Stimulated activated CD8-positive, alpha-beta memory T cell treated with anti-CD3 and anti-CD28 coated beads, Interleukin-12 subunit alpha, Interleukin-12 subunit beta, amount 100 ng/mL, for 4 hours (primary cell): ENCODE measurements at regions not wholly inside any gene's neighbourhood (a gene's known extent, or its start where the extent isn't known, plus 50 kb on each side); places are given as distances from the start of the nearest gene placed in this dataset.

ENCODE experiments used
- DNase-seq: peaks from one replicate; pipeline ENCODE4 v3.0.0-alpha.2; 2020; ENCODE audit warnings: low read depth

- DNase-seq: no peak
Measured at GRCh38 chr12:67427336-67427735, 158.2 kb downstream of the CAND1 start.

GRCh38 chr12:67428431-67428830 lies 159.3 kb downstream of the CAND1 start:
- DNase-seq: no peak

DNA sequence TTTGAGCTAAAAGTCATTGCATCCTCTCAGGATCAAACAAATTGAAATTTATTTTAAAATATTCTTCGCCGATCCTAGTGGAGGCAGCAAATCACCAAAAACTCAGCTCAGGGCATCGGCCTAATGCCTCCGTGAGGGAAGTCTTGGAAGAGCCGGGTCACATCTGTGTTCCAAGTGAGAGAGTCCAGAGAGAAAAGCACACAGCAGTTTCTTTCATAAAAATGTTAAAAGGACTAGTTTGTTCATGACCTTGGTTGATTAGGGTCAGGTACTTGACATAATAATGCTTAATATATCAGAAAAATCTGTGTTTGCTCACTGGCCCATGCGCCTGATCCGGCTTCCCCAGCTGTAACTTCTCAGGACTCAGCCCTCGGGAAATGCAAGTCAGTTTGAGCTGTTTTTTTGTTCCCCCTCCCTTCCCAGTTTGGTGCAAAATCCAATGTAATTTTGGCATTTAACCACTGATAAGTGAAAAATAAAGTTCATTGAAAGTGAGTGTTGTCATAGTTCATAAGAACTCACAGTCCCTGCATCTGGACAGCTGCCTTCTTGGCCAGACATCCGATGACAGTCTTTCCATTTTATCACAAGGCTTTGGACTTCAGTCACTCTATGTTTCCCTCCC lies 161.7 kb downstream of the CAND1 start:
- no peak for DNase-seq

GRCh38 chr12:67431411-67432020 lies 162.4 kb downstream of the CAND1 start:
- DNase-seq: no peak

- DNase-seq: no peak
Measured at GRCh38 chr12:67433385-67434175, 164.4 kb downstream of the CAND1 start.

DNA sequence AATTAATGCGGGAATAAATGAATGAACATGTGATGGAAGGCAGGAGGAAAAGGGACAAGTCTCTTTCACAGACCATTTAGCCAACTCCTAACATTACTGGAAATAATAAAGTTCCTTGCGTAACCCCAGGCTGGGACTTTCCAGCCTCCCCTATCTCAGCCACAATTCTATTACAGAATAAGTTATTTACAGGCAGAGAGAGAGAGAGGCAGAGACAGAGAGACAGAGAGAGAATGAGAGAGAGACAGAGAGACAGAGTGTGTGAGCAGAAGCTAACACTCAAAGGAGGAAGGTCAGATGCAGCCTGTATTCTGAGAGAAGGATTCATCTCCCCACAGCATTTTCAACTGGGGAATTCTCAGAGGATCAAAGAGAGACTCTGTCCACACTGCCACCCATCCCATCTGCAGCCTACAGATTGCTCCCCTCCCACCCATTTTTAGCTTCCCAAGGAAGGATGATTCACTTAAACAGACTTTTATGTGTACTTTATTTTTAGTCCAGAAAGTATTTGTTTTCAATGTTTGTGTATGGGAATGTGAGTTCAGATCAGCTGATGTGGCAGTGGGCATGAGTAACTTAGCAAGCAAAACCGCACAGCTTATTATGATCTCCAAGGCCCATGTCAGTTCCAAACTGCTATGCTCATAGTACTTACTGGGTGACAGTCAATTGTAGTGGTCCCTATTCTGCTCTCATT lies 165.7 kb downstream of the CAND1 start:
- no peak for DNase-seq

- DNase-seq: no peak
Measured at GRCh38 chr12:67436230-67436629, 167.1 kb downstream of the CAND1 start.

GRCh38 chr12:67437011-67437410 lies 167.9 kb downstream of the CAND1 start:
- no peak for DNase-seq

GRCh38 chr12:67439611-67440010 lies 170.5 kb downstream of the CAND1 start:
- no peak for DNase-seq

GRCh38 chr12:67441736-67442346 lies 172.7 kb downstream of the CAND1 start:
- DNase-seq: peak; percentile 44

DNA sequence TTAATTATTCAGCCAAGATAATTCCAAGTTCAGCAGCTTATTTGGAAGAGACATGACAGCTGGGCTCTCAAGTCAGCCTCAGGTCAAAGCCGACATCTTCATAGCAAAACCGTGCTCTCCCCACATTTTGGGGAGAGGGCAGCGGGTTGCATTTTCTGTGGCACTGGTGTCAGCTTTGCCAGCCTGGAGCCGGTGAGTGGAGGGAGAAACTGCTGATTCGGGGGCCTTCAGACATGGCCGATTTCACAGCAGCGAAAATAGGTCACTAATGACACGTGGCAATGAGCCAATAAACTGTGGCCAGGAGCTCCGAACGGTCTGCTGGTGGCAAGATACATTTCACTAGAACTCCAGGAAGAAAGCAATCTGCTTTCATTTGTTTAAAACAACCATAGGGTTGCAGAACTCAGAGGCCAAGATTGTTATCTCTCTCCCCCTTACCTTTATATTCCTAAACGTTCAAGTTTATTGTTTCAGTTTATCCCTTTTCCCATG lies 173.2 kb downstream of the CAND1 start:
- DNase-seq: no peak

- no peak for DNase-seq
Measured at GRCh38 chr12:67442896-67443295, 173.7 kb downstream of the CAND1 start.

DNA sequence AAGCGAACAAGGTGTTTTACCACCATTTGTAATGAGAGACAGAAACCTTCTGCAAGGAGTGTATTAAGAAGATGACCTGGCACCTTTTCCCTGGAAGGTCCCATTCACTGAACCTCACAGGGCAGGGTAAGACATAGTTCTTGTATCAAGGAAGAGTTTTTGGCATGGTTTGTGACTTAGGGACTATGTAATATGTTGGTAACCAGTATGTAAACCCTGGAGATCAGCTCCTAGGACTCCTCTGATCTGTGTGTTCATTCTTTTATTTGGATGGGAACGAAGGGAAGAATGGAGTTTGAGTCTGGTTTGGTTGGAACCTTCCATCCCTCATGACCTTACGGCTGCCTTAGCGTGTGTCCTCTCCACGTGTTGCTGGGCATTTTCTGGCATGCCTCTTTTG lies 175.4 kb downstream of the CAND1 start:
- no peak for DNase-seq

GRCh38 chr12:67446716-67447115 lies 177.6 kb downstream of the CAND1 start:
- no peak for DNase-seq

GRCh38 chr12:67447180-67447579 lies 178.0 kb downstream of the CAND1 start:
- DNase-seq: no peak

- DNase-seq: no peak
Measured at GRCh38 chr12:67449591-67450052, 180.5 kb downstream of the CAND1 start.

GRCh38 chr12:67450441-67450840 lies 181.3 kb downstream of the CAND1 start:
- no peak for DNase-seq

GRCh38 chr12:67451206-67451605 lies 182.0 kb downstream of the CAND1 start:
- no peak for DNase-seq

DNA sequence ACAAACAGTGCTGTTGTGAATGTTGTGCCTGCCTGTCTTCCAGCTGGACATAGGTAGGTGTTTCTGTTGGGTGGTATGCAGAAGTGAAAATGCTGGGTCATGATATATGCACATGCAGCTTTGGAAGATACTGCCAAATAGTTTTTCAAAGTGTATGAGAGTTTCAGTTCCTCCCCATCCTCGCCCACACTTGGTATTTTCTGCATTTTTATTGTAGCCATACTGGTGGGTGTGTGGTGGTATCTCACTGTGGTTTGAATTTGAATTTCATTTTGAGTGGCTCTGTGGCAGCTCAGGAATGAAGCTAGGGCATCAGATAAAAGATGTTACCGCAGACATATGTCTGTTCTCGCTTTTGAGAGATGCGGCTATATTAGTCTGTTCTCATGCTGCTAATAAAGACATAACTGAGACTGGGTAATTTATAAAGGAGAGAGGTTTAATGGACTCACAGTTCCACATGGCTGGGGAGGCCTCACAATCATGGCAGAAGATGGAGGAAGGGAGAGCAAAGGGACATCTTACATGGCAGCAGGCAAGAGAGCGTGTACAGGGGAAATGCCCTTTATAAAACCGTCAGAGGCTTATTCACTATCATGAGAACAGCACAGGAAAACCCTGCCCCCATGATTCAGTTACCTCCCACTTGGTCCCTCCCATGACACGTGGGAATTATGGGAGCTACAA lies 183.1 kb downstream of the CAND1 start:
- no peak for DNase-seq

DNA sequence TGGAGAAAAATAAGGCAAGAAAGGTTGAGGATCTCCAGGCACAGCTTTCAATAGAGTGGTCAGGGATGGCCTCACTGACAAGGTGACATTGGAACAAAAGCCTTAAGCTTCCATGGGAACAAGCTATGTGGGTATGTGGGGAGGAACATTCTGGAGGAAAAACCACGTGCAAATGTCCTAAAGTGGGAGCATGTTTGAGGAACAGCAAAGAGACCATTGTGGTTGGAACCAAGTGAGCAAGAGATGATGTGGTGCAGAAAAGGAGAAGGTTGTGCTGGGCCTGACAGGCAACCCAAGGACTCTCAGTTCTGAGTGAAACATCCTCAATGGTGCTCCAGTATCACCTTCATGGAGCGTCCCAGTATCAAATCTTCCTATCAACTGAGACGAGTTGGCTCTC lies 184.0 kb downstream of the CAND1 start:
- DNase-seq: no peak

- no peak for DNase-seq
Measured at GRCh38 chr12:67455236-67455635, 186.1 kb downstream of the CAND1 start.
